Muscle layer of duodenum (tissue), 2 donors: ENCODE measurements at regions not wholly inside any gene's neighbourhood (a gene's known extent, or its start where the extent isn't known, plus 50 kb on each side); places are given as distances from the start of the nearest gene placed in this dataset.
A peak's percentile ranks its signal among the peaks of the same experiment; 100 is the strongest.
"Not testable (repeated sequence)": the region's sequence is repeated elsewhere in the genome, so short reads cannot be mapped to it uniquely, and the experiment has no call there.

Experiments
- H3K27ac ChIP-seq: one replicate; pipeline ENCODE4 v1.7.0; 2013; ENCODE audit warnings: mild to moderate bottlenecking, low read length
- H3K27me3 ChIP-seq: one replicate; pipeline ENCODE4 v1.7.0; 2013; ENCODE audit warnings: low read depth, mild to moderate bottlenecking, control low read depth, low read length
- H3K36me3 ChIP-seq, 2 donors: one replicate each; pipeline ENCODE4 v1.7.0; 2013; ENCODE audit warnings: low read length in 2 of 2, control low read depth in 1 of 2, mild to moderate bottlenecking in 1 of 2; ENCODE audit not compliant: insufficient read depth in 2 of 2, control insufficient read depth in 1 of 2
- H3K4me1 ChIP-seq, 2 donors: one replicate each; pipeline ENCODE4 v1.7.0; 2013; ENCODE audit warnings: low read length in 2 of 2, mild to moderate bottlenecking in 2 of 2, control low read depth in 1 of 2, moderate library complexity in 1 of 2; ENCODE audit not compliant: insufficient read depth in 2 of 2, control insufficient read depth in 1 of 2
- H3K4me3 ChIP-seq, 2 donors: one replicate each; pipeline ENCODE4 v1.7.0; 2013; ENCODE audit warnings: low read length in 2 of 2, low read depth in 1 of 2, mild to moderate bottlenecking in 1 of 2
- H3K9me3 ChIP-seq, 2 donors: one replicate each; pipeline ENCODE4 v1.7.0; 2013; ENCODE audit warnings: low read length in 2 of 2, control low read depth in 1 of 2, mild to moderate bottlenecking in 1 of 2; ENCODE audit not compliant: control insufficient read depth in 1 of 2
- donor health status: healthy.

DNA sequence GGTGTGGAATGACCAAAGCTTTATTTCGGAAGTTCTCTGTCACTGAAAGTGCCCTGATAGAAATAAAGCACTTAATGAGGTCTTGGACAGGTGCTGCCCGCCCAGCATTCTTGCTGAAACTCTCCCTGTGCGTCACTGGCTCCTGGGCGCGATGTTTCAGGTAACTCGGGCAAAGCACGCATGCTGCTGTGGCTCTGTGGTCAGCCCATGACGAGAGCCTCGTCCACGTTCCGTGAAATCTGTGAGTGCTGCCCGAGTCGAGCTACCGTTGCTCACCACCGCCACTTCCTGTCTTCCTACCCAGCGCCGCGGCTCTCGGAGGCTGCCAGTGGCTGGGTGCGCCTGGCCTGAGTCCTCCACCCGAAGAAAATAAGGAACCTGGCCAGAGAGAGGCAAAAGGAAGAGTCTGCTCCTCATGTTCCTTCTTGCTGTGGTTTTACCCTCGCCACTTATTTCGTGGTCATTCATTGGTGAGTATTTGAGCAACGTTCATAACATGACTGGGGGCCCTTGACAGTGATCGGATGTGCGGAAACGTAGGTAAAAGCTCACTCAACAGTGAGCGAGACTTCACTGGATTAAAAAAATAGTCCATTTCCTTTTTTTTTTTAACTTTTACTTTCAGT, 95.5 kb downstream of the MAP3K8 start:
- no peaks in the 10 kb centered on the region for H3K36me3 ChIP-seq
- H3K4me1 ChIP-seq: no peaks in the 10 kb centered on the region
- no peaks in the 10 kb centered on the region for H3K27me3 ChIP-seq
- H3K27ac ChIP-seq: peak overlapping the region; percentile 51
- H3K4me3 ChIP-seq: peak overlapping the region in 1 of 2 donors; percentile 16
- H3K9me3 ChIP-seq: no peaks in the 10 kb centered on the region

DNA sequence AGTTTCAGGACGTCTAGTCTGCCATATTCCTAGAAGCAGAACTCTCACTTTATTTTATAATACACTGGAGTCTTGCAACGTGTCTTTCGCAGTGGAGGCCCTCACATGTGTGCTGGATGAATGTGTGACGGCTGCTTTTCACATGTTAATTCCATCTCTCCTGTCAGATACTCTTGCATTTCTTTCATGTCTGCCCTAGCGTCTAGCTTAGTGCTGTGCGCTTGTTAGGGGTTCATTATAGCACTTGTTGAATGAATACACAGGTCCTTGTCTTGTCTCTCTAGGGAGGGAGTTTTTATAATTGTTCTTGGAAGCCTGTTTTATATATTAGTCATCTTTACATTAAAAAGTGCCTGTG, 94.4 kb downstream of the MAP3K8 start:
- H3K36me3 ChIP-seq: no peaks in the 10 kb centered on the region
- H3K4me1 ChIP-seq: no peaks in the 10 kb centered on the region
- H3K27ac ChIP-seq: no peak overlapping the region
- no peaks in the 10 kb centered on the region for H3K9me3 ChIP-seq
- no peak overlapping the region for H3K4me3 ChIP-seq
- H3K27me3 ChIP-seq: no peaks in the 10 kb centered on the region

DNA sequence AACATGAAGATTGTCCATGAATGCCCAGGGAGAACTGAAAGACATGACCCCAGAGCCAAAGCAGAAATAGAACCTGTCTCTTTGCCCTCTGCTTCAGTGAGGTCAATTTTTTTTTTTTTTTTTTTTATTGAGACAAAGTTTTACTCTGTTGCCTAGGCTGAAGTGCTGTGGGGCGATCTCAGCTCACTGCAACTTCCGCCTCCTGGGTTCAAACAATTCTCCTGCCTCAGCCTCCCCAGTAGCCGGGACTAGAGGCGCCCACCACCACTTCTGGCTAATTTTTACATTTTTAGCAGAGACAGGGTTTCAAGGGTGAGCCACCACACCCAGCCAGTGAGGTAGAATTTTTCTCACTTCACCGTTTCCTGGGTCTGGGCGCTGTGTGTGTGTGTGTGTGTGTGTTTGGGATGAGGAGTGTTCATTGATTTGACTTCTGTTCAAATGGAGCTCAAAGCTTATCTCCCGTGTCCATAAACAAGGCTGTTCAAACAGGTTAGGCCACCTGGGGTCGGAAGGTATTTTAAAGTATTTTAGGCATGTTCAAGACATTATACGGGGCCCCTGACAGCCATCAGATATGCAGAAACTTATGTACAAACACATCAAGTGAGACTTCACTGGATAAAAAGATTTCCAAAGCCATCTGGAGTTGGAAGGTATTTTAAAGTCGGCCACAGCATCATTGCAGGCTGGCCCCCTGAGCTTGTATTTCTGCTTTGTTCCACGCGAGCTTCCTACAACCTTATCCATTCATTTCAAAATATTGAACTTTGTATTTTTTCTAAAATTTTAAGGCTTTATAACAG, 93.8 kb downstream of the MAP3K8 start:
- no peaks in the 10 kb centered on the region for H3K9me3 ChIP-seq
- H3K4me1 ChIP-seq: no peaks in the 10 kb centered on the region
- peak overlapping the region in 1 of 2 donors; percentile 11 for H3K4me3 ChIP-seq
- no peaks in the 10 kb centered on the region for H3K27me3 ChIP-seq
- no peak overlapping the region for H3K27ac ChIP-seq
- no peaks in the 10 kb centered on the region for H3K36me3 ChIP-seq

- H3K27ac ChIP-seq, H3K4me1 ChIP-seq, H3K36me3 ChIP-seq, H3K4me3 ChIP-seq, H3K27me3 ChIP-seq, H3K9me3 ChIP-seq: not testable (repeated sequence)
Measured at GRCh38 chr10:30522661-30523078, 88.7 kb downstream of the MAP3K8 start.

DNA sequence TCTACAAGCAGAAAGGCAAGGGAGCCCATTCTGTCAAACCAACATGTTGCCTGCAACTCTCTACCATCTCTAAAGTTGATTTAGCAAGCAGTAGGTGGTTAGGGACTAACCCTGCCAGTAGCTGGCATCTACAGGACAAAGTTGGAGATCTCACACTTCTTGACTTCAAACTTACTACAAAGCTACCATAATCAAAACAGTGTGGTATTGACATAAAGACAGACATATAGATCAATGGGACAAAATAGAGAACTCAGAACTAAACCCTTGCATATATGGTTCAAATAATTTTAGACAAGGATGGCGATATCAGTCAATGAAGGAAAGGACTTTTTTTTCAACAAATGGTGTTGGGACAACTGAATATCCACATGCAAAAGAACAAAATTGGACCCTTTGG, 84.9 kb downstream of the MAP3K8 start:
- Histone ChIP-seq H3K27me3 (no peaks in the 10 kb centered on the region), H3K4me3 (no peak overlapping the region), H3K4me1 (no peaks in the 10 kb centered on the region), H3K36me3 (no peaks in the 10 kb centered on the region), H3K27ac (no peak overlapping the region), H3K9me3 (peaks cover 0 to 5% of the 10 kb centered on the region in 2 donors)
